ENCODE measurements at regions not wholly inside any gene's neighbourhood (a gene's known extent, or its start where the extent isn't known, plus 50 kb on each side); places are given as distances from the start of the nearest gene placed in this dataset.

- no peak overlapping the region for H3K4me3 Mint-ChIP-seq
These were observed 417.6 kb upstream of the POT1 start for GRCh38 chr7:125347269-125347668.

GRCh38 chr7:125338110-125338509 lies 408.5 kb upstream of the POT1 start:
- H3K4me2 ChIP-seq, result no peak overlapping the region
- Mint-ChIP-seq H3K27ac (no peak overlapping the region), H3K9me3 (no peaks in the 10 kb centered on the region), H3K36me3 (no peaks in the 10 kb centered on the region), H3K4me3 (no peak overlapping the region), H3K27me3 (ENCODE audit: insufficient read depth, low read depth) (no peaks in the 10 kb centered on the region), H3K4me1 (peaks cover 11% of the 10 kb centered on the region)
- no peaks in the 10 kb centered on the region for H3F3A ChIP-seq (ENCODE audit: low read depth)
- H3K36me3 ChIP-seq, result no peaks in the 10 kb centered on the region
- no peak overlapping the region for H3K27ac ChIP-seq
- no peak for DNase-seq (ENCODE audit: low spot score)
- no peaks in the 10 kb centered on the region for H3K9me3 ChIP-seq (ENCODE audit: low read depth)
- TF ChIP-seq, protein P1, sequence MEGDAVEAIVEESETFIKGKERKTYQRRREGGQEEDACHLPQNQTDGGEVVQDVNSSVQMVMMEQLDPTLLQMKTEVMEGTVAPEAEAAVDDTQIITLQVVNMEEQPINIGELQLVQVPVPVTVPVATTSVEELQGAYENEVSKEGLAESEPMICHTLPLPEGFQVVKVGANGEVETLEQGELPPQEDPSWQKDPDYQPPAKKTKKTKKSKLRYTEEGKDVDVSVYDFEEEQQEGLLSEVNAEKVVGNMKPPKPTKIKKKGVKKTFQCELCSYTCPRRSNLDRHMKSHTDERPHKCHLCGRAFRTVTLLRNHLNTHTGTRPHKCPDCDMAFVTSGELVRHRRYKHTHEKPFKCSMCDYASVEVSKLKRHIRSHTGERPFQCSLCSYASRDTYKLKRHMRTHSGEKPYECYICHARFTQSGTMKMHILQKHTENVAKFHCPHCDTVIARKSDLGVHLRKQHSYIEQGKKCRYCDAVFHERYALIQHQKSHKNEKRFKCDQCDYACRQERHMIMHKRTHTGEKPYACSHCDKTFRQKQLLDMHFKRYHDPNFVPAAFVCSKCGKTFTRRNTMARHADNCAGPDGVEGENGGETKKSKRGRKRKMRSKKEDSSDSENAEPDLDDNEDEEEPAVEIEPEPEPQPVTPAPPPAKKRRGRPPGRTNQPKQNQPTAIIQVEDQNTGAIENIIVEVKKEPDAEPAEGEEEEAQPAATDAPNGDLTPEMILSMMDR (IDR thresholded peaks at IDR 0.05), result no peak
- TF ChIP-seq EZH2phosphoT487 (IDR thresholded peaks at IDR 0.05), result no peak
- no peak for TF ChIP-seq EZH2 (IDR thresholded peaks at IDR 0.05)
- no peak overlapping the region for H3K9ac ChIP-seq
- H3K4me1 ChIP-seq, result peaks cover 9% of the 10 kb centered on the region
- no peaks in the 10 kb centered on the region for H3K79me2 ChIP-seq (ENCODE audit: low read depth)
- H4K20me1 ChIP-seq (ENCODE audit: low read depth), result no peaks in the 10 kb centered on the region
- H3K27me3 ChIP-seq, result no peaks in the 10 kb centered on the region
- no peak overlapping the region for H2AFZ ChIP-seq (replicated peaks)
- no peak overlapping the region for H3K4me3 ChIP-seq

More at GRCh38 chr7:125347269-125347668, 417.6 kb upstream of the POT1 start:
- H3K9ac ChIP-seq, result no peak overlapping the region
- H3K27me3 Mint-ChIP-seq (ENCODE audit: insufficient read depth, low read depth), result no peaks in the 10 kb centered on the region
- H3K9me3 Mint-ChIP-seq, result no peaks in the 10 kb centered on the region
- no peak for DNase-seq (ENCODE audit: low spot score)
- H2AFZ ChIP-seq (replicated peaks), result no peak overlapping the region
- no peaks in the 10 kb centered on the region for H3K36me3 Mint-ChIP-seq
- no peak overlapping the region for H3K27ac Mint-ChIP-seq
- H3K4me1 ChIP-seq, result no peaks in the 10 kb centered on the region
- no peaks in the 10 kb centered on the region for H4K20me1 ChIP-seq (ENCODE audit: low read depth)
- H3K27ac ChIP-seq, result no peak overlapping the region
- H3K79me2 ChIP-seq (ENCODE audit: low read depth), result no peaks in the 10 kb centered on the region
- H3F3A ChIP-seq (ENCODE audit: low read depth), result no peaks in the 10 kb centered on the region
- no peaks in the 10 kb centered on the region for H3K4me1 Mint-ChIP-seq
- H3K9me3 ChIP-seq (ENCODE audit: low read depth), result no peaks in the 10 kb centered on the region
- H3K4me3 ChIP-seq, result no peak overlapping the region
- no peak for TF ChIP-seq EZH2 (IDR thresholded peaks at IDR 0.05)
- TF ChIP-seq, protein P1 (IDR thresholded peaks at IDR 0.05), result no peak
- TF ChIP-seq EZH2phosphoT487 (IDR thresholded peaks at IDR 0.05), result no peak
- H3K4me2 ChIP-seq, result no peak overlapping the region
- no peaks in the 10 kb centered on the region for H3K36me3 ChIP-seq
- H3K27me3 ChIP-seq, result no peaks in the 10 kb centered on the region

GRCh38 chr7:125336326-125336725 lies 406.7 kb upstream of the POT1 start:
- H3K27ac ChIP-seq, result no peak overlapping the region
- no peak overlapping the region for H3K9ac ChIP-seq
- Mint-ChIP-seq H3K27ac (no peak overlapping the region), H3K4me3 (no peak overlapping the region), H3K36me3 (no peaks in the 10 kb centered on the region), H3K4me1 (peaks cover 11% of the 10 kb centered on the region), H3K27me3 (ENCODE audit: insufficient read depth, low read depth) (no peaks in the 10 kb centered on the region), H3K9me3 (no peaks in the 10 kb centered on the region)
- no peaks in the 10 kb centered on the region for H3K36me3 ChIP-seq
- no peaks in the 10 kb centered on the region for H3K9me3 ChIP-seq (ENCODE audit: low read depth)
- H3K79me2 ChIP-seq (ENCODE audit: low read depth), result no peaks in the 10 kb centered on the region
- no peaks in the 10 kb centered on the region for H4K20me1 ChIP-seq (ENCODE audit: low read depth)
- H3K4me1 ChIP-seq, result peaks cover 9% of the 10 kb centered on the region
- H3K4me2 ChIP-seq, result peak overlapping the region; percentile 17
- no peaks in the 10 kb centered on the region for H3F3A ChIP-seq (ENCODE audit: low read depth)
- no peak overlapping the region for H3K4me3 ChIP-seq
- TF ChIP-seq EZH2 (IDR thresholded peaks at IDR 0.05) (no peak), EZH2phosphoT487 (IDR thresholded peaks at IDR 0.05) (no peak)
- TF ChIP-seq, protein P1 (IDR thresholded peaks at IDR 0.05), result no peak
- DNase-seq (ENCODE audit: low spot score), result no peak
- no peak overlapping the region for H2AFZ ChIP-seq (replicated peaks)
- no peaks in the 10 kb centered on the region for H3K27me3 ChIP-seq
